Activated naive CD8-positive, alpha-beta T cell treated with anti-CD3 and anti-CD28 coated beads for 36 hours (primary cell): ENCODE measurements at regions not wholly inside any gene's neighbourhood (a gene's known extent, or its start where the extent isn't known, plus 50 kb on each side); places are given as distances from the start of the nearest gene placed in this dataset.

Source experiments
- DNase-seq: peaks from one replicate; pipeline ENCODE4 v3.0.0; 2021
- H3K27ac Mint-ChIP-seq: one replicate; pipeline ENCODE4 v1.8.0; 2022; ENCODE audit warnings: mild to moderate bottlenecking, moderate library complexity, mixed read lengths
- H3K27me3 Mint-ChIP-seq: one replicate; pipeline ENCODE4 v1.8.0; 2022; ENCODE audit warnings: mild to moderate bottlenecking, mixed read lengths
- H3K36me3 Mint-ChIP-seq: one replicate; pipeline ENCODE4 v1.8.0; 2021; ENCODE audit warnings: mild to moderate bottlenecking, mixed read lengths
- H3K4me1 Mint-ChIP-seq: one replicate; pipeline ENCODE4 v1.8.0; 2021; ENCODE audit warnings: mixed read lengths
- H3K4me3 Mint-ChIP-seq: one replicate; pipeline ENCODE4 v1.8.0; 2022; ENCODE audit warnings: mild to moderate bottlenecking, moderate library complexity, mixed read lengths
- H3K9me3 Mint-ChIP-seq: one replicate; pipeline ENCODE4 v1.8.0; 2022; ENCODE audit warnings: mixed read lengths

DNA sequence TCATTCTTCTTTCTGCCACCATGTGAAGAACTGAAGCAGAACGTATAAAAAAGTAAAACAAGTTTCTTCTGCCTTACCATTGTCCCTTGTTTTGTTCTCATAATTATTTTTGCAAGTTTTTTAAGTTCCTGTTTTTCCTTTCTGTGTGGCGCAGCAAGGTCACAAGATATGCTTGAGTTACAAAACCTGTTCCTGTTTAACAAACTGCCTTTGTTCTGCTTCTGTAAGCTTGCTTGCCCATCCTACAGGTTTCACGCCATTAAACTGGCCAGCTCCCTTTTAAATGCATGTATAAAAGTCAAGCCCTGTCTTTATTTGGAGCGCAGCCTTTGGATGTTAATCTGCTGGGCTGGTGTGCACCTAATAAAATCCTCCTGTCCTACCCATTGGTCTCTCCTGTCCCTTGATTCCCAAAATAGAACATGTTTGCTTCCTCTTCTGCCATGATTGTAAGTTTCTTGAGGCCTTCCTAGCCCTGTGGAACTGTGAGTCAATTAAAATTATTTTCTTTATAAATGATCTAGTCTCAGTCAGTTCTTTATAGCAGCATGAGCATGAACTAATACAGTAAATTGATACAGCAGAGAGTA is 1115.4 kb downstream of the SLITRK1 start:
- H3K27me3 Mint-ChIP-seq, result no peaks in the 10 kb centered on the region
- H3K9me3 Mint-ChIP-seq, result peaks cover 17% of the 10 kb centered on the region
- H3K27ac Mint-ChIP-seq, result no peak overlapping the region
- no peaks in the 10 kb centered on the region for H3K4me1 Mint-ChIP-seq
- no peaks in the 10 kb centered on the region for H3K36me3 Mint-ChIP-seq
- no peak for DNase-seq
- H3K4me3 Mint-ChIP-seq, result no peak overlapping the region

DNA sequence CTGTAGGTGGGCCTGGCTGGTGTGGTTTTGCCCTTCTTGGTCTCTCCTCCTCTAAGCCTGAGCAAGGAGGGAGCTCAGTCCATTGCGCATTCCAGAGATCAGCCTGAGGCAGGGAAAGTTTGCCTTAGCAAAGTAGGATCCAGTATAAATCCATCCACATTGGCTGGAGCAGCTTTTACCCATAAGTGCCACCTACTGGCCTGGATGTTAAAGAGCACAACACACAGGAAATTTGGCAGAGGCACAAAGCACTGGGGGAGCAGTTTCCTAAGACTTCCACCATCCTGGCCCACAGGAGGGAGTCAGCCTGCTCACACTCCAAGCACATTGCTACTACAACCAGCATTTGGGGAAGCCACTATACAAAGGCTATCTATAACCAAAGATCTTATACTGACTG is 1124.2 kb downstream of the SLITRK1 start:
- H3K27me3 Mint-ChIP-seq, result no peaks in the 10 kb centered on the region
- H3K4me1 Mint-ChIP-seq, result no peaks in the 10 kb centered on the region
- no peak for DNase-seq
- no peaks in the 10 kb centered on the region for H3K36me3 Mint-ChIP-seq
- H3K4me3 Mint-ChIP-seq, result no peak overlapping the region
- no peak overlapping the region for H3K27ac Mint-ChIP-seq
- H3K9me3 Mint-ChIP-seq, result peaks cover 4% of the 10 kb centered on the region

DNA sequence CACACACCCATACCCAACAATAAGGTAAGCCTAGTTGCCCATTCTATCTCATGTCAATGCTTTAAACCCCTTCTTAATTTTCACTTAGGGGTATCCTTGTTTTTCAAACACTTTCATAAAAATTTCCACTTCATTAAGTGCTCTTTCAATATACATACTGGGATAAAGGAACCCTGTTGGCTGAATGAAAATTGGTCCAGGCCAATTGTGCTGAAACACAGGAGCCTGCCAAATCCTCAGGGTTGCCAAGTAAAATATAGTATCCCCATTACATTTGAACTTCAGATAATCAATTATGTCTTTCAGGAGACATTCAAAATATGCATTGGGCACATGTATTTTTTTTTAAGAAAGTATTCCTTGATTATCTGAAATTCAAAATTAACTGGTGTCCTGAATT is 1131.1 kb downstream of the SLITRK1 start:
- H3K4me1 Mint-ChIP-seq, result no peaks in the 10 kb centered on the region
- H3K9me3 Mint-ChIP-seq, result no peaks in the 10 kb centered on the region
- DNase-seq, result no peak

DNA sequence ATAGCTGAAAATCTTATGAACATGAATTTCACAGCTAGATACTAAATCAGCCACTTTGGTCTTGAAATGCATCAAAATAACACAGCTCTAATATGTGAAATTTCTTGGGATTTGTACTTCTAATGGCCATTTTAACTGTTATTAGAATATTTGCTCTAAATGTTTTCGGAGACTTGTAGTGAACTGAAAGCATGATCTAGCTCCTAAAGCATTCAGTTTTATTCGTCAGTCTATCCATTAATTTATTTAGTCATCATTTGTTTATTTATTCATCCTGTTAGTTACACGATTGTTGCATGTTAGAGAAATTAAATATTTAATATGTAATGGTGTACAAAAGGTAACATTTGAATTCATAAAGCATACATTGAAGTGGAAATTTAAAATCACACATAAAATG is 1132.7 kb downstream of the SLITRK1 start:
- Mint-ChIP-seq H3K9me3 (no peaks in the 10 kb centered on the region), H3K4me1 (no peaks in the 10 kb centered on the region), H3K27me3 (no peaks in the 10 kb centered on the region), H3K27ac (no peak overlapping the region), H3K36me3 (no peaks in the 10 kb centered on the region), H3K4me3 (no peak overlapping the region)
- DNase-seq, result no peak

More for the DNA sequence above, 1131.1 kb downstream of the SLITRK1 start:
- no peaks in the 10 kb centered on the region for H3K36me3 Mint-ChIP-seq
- no peaks in the 10 kb centered on the region for H3K27me3 Mint-ChIP-seq
- H3K27ac Mint-ChIP-seq, result no peak overlapping the region
- H3K4me3 Mint-ChIP-seq, result no peak overlapping the region

DNA sequence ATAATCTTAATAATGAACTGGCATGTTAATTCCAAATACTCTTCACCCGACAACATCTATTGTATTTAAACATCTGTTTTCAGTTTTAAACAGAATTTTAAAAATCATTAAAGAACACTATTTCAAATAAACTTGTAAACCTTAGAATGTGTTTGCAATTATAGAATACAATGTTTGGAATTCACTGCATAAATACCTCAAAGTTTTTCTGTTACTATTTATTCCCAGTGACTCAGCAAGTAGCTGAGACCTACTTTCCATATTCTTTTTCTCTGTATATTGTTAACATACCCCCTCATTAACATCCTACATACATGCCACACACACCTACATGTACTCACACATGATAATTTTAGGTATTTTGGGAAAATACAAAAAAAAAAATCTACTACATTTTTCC is 1134.3 kb downstream of the SLITRK1 start:
- Mint-ChIP-seq H3K4me1 (no peaks in the 10 kb centered on the region), H3K27ac (no peak overlapping the region), H3K9me3 (no peaks in the 10 kb centered on the region), H3K36me3 (no peaks in the 10 kb centered on the region), H3K27me3 (no peaks in the 10 kb centered on the region), H3K4me3 (no peak overlapping the region)
- no peak for DNase-seq

DNA sequence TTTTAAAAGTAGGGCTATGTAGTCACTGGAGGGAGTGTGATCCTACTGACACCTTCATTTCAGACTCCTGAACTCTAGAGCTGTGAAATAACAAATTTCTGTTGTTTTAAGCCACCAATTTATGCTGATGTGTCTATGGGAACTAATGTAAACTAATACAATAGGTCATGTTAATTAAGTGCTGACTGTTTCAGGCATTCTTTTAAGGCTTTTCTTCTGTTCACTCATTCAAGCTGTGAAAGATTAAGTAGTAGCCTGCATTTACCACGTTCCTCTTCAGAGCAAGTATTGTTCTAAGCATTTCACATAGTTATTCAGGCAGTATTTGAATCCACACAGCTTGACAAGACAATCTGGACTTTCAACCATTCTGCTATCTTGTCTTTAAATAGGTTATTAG is 1135.0 kb downstream of the SLITRK1 start:
- Mint-ChIP-seq H3K27ac (no peak overlapping the region), H3K36me3 (no peaks in the 10 kb centered on the region), H3K4me1 (no peaks in the 10 kb centered on the region), H3K9me3 (no peaks in the 10 kb centered on the region), H3K4me3 (no peak overlapping the region), H3K27me3 (no peaks in the 10 kb centered on the region)
- DNase-seq, result no peak

DNA sequence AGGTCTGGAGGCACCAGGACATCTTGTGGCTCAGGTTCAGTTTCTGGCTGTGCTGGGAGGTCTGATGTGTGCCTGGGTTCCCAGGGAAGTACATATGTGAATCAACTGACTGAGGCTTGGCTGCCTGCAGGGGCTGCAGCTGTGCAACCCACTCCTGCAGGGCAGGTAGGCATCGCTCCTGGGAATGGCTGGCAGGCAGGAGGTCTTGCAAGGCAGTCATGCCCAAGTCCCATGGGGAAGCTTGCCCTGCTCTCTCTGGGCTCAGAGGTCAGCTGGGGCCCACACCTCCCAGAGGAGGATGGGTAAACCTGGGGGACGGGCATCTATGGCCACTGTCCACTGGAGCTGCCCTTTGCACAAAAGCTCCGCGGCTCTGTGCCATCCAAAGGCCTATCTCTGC is 1141.8 kb downstream of the SLITRK1 start:
- Mint-ChIP-seq H3K27me3 (no peaks in the 10 kb centered on the region), H3K36me3 (no peaks in the 10 kb centered on the region)

DNA sequence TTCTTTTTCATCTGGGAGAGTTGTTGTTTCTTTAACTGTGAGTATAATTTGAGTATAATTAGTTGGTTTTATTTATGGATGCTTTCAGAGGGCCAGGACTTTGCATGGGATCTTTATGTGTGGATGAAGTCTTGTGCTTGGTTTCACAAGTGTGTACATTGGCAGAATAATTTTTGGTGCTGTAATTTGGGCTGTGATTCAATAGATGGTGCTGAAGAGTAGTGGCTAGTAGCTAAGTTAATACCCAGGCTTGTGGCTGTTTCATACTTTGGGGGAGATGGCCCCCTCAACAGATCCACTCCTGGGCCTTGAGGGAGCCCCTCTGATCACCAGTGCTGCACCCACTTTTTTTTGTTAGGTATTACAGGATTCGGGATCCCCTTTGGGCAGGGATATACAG is 1142.4 kb downstream of the SLITRK1 start:
- H3K27me3 Mint-ChIP-seq, result no peaks in the 10 kb centered on the region
- no peaks in the 10 kb centered on the region for H3K4me1 Mint-ChIP-seq
- no peak for DNase-seq
- H3K36me3 Mint-ChIP-seq, result no peaks in the 10 kb centered on the region
- H3K27ac Mint-ChIP-seq, result no peak overlapping the region
- H3K4me3 Mint-ChIP-seq, result no peak overlapping the region
- H3K9me3 Mint-ChIP-seq, result peaks cover 10% of the 10 kb centered on the region

More for the DNA sequence above, 1141.8 kb downstream of the SLITRK1 start:
- no peak overlapping the region for H3K27ac Mint-ChIP-seq
- no peak for DNase-seq
- H3K4me3 Mint-ChIP-seq, result no peak overlapping the region
- no peaks in the 10 kb centered on the region for H3K4me1 Mint-ChIP-seq
- peaks cover 10% of the 10 kb centered on the region for H3K9me3 Mint-ChIP-seq

DNA sequence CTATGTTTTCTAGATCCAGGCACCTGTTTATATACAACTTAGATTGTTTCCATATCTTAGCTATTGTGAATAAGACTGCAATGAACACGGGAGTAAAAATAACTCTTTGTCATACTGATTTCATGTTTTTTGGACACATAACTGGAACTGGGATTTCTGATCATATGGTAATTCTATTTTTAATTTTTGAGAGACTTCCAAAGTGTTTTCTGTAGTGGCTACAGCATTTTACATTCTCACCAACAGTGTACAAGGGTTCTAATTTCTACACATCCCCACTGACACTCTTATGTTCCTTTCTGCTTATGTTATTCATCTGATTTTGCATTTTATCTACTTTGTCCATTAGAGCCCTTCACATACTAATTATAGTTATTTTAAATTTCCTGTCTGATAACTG is 1152.9 kb downstream of the SLITRK1 start:
- DNase-seq, result no peak
- H3K4me3 Mint-ChIP-seq, result no peak overlapping the region
- H3K27me3 Mint-ChIP-seq, result no peaks in the 10 kb centered on the region
- H3K36me3 Mint-ChIP-seq, result no peaks in the 10 kb centered on the region
- no peaks in the 10 kb centered on the region for H3K4me1 Mint-ChIP-seq
- H3K27ac Mint-ChIP-seq, result no peak overlapping the region
- H3K9me3 Mint-ChIP-seq, result peaks cover 5% of the 10 kb centered on the region

DNA sequence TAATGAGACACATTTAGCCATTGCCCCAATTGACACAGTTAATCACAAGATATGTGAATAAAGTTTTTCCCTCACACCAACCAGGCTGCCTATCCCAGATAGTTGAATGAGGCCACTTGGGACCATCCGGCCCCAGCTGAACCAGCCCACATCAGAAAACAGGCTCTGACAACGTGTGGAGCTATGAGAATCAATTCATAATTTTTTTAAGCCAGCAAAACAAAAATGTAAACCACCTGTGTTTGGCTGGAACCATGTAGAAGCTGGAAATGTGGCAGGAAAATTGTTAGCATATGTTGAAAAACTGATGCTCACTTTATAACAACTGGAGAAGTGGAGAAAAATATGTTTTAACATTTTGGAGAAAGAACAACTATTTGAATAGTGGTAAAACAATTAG is 1161.3 kb downstream of the SLITRK1 start:
- Mint-ChIP-seq H3K4me3 (no peak overlapping the region), H3K27ac (no peak overlapping the region), H3K4me1 (no peaks in the 10 kb centered on the region), H3K9me3 (no peaks in the 10 kb centered on the region), H3K36me3 (no peaks in the 10 kb centered on the region), H3K27me3 (no peaks in the 10 kb centered on the region)
- DNase-seq, result no peak

DNA sequence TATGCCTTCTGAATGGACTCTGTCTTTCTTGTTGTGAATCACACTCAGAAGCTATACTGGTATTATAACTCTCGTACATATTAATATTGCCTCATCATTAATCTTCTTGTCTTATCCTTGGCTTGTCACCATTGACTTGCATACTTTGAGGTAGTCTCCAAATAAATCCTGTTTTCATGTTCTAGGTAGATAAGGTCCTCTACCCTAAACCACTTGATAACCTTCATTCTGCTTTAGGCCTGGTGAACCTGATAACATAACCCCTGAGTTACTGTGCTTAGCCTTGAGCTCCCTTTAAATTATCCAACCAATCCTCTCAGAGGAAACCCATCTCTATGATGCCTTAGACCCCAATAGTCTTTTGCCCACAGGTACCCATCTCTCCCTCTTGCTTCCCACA is 1162.3 kb downstream of the SLITRK1 start:
- no peaks in the 10 kb centered on the region for H3K27me3 Mint-ChIP-seq

DNA sequence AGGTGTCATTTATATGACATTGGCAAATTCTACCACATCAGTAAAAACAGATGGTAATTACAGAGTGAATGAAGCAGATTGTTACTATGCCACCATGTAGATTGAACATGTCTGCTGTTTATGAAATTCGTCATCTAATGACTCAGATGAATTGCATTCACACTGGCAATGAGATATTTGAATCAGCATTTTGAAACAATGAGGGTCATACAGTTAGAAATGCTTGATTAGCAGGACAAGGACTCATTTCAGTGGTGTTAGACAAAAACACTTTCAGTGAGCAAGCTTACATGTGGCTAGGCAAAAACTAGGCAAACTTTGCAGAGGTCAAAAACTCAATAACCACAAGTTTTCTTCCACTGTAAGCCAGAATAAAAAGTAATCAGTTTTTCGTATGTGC is 1165.0 kb downstream of the SLITRK1 start:
- Mint-ChIP-seq H3K27me3 (no peaks in the 10 kb centered on the region), H3K36me3 (no peaks in the 10 kb centered on the region), H3K27ac (no peak overlapping the region), H3K4me1 (no peaks in the 10 kb centered on the region), H3K4me3 (no peak overlapping the region), H3K9me3 (no peaks in the 10 kb centered on the region)
- DNase-seq, result no peak

More for the DNA sequence above, 1162.3 kb downstream of the SLITRK1 start:
- Mint-ChIP-seq H3K4me1 (no peaks in the 10 kb centered on the region), H3K36me3 (no peaks in the 10 kb centered on the region), H3K9me3 (no peaks in the 10 kb centered on the region), H3K4me3 (no peak overlapping the region), H3K27ac (no peak overlapping the region)
- no peak for DNase-seq

DNA sequence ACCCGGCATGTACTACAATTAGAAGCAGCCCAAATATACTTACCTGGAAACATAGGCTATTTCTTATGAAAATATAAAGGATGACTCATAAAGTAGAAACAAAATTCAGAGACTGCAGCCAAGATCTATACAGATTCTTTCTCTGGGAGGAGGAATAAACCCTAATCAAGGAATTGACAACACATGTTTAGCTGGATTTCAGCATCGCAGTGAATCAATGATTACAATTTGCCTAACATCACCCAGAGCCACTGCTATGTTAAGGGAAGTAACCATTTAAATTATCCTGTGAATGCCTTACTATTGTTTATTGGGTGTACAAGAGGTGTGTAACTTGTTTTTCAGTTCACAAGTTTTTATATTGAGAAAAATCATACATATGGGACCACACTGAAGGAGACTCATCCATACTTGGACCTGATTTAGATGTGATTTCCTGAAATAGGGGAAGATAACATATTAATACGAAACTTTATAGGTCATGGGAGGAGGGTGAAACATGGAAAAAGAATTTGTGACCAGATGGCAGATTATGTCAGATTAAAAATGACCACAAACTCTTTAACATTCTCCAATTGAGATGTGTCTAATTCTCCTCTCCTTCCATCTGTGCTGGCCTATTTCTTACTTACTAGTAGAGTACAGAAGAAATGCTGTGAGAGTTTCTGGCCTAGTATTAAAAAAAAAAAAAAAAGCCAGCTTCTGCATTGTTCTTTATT is 1168.4 kb downstream of the SLITRK1 start:
- DNase-seq, result no peak
- H3K4me1 Mint-ChIP-seq, result no peaks in the 10 kb centered on the region
- H3K27me3 Mint-ChIP-seq, result no peaks in the 10 kb centered on the region
- H3K27ac Mint-ChIP-seq, result no peak overlapping the region
- no peak overlapping the region for H3K4me3 Mint-ChIP-seq
- H3K9me3 Mint-ChIP-seq, result no peaks in the 10 kb centered on the region
- H3K36me3 Mint-ChIP-seq, result no peaks in the 10 kb centered on the region

DNA sequence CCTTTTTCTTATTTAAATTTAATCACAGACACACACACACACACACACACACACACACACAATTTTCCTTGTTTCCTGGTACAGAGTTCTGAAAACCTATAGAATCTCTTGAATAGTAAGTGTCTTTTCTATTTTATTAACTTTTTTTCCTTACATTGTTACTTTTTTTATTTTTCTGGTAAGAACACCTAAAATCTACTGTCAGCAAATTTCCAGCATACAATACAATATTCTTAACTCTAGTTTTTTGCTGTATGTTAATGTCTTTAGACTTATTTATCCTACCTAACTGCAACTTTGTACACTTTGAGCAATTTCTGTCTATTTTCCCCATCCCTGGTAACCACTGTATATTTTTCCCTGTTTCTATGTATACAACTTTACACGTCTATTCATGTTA is 1179.8 kb downstream of the SLITRK1 start:
- no peaks in the 10 kb centered on the region for H3K36me3 Mint-ChIP-seq

DNA sequence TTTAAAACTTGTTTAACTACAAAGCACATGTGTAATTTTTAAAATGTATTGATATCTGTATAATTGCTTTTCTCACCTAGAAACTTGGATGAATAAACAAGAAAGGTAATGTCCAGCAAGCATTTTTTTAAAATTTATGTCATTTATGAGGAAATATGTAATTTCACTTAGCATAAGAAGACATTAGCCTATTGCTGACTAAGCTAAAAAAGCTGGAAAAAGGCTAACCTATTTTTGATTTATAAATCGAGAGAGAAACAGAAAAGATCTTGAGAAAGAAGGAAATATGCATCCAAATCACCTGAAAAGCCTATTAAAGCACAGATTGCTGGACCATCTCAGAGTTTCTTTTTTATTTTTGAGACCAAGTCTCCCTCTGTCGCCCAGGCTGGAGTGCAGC is 1181.3 kb downstream of the SLITRK1 start:
- Mint-ChIP-seq H3K4me1 (no peaks in the 10 kb centered on the region), H3K36me3 (no peaks in the 10 kb centered on the region), H3K4me3 (no peak overlapping the region), H3K27me3 (no peaks in the 10 kb centered on the region), H3K27ac (no peak overlapping the region), H3K9me3 (no peaks in the 10 kb centered on the region)
- DNase-seq, result no peak

More for the DNA sequence above, 1179.8 kb downstream of the SLITRK1 start:
- Mint-ChIP-seq H3K27ac (no peak overlapping the region), H3K4me3 (no peak overlapping the region), H3K9me3 (peaks cover 5% of the 10 kb centered on the region), H3K27me3 (no peaks in the 10 kb centered on the region), H3K4me1 (no peaks in the 10 kb centered on the region)
- DNase-seq, result no peak

DNA sequence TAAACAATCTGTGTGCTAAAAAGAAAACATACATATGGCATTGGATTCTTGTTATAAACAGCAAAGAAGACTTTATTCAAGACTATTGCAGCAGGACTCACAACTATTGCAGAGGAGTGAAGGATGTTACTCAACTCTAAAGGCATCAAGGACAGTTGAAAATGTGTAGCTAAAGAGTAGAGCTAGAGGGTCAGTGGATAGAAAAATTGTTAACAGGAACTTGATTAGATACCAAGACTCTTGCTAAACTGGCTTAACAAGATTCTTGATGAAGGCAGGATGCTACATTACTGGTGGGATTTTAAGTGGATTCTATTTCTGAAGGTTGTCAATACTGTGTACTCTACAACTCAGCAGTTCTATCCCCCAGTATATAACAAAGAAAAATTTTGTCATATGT is 1183.3 kb downstream of the SLITRK1 start:
- Mint-ChIP-seq H3K27me3 (no peaks in the 10 kb centered on the region), H3K4me1 (no peaks in the 10 kb centered on the region), H3K9me3 (no peaks in the 10 kb centered on the region), H3K36me3 (no peaks in the 10 kb centered on the region), H3K27ac (no peak overlapping the region), H3K4me3 (no peak overlapping the region)
- no peak for DNase-seq
